DMS79 (cell line): ENCODE measurements at regions not wholly inside any gene's neighbourhood (a gene's known extent, or its start where the extent isn't known, plus 50 kb on each side); places are given as distances from the start of the nearest gene placed in this dataset.
"Not testable (repeated sequence)": the region's sequence is repeated elsewhere in the genome, so short reads cannot be mapped to it uniquely, and the experiment has no call there.

ENCODE experiments used
- DNase-seq: peaks from one replicate; lab custom pipeline; 2025; lab: John Stamatoyannopoulos, UW

GRCh38 chr2:60246583-60246982 lies 306.9 kb downstream of the BCL11A start:
- DNase-seq = no peak

- DNase-seq = no peak
These were observed 319.0 kb downstream of the BCL11A start for GRCh38 chr2:60234274-60234986.

GRCh38 chr2:60230596-60230995 lies 322.9 kb downstream of the BCL11A start:
- DNase-seq = no peak

- DNase-seq = no peak
These were observed 323.4 kb downstream of the BCL11A start for GRCh38 chr2:60230037-60230436.

- no peak for DNase-seq
These were observed 326.5 kb downstream of the BCL11A start for GRCh38 chr2:60226943-60227342.

GRCh38 chr2:60226191-60226590 lies 327.3 kb downstream of the BCL11A start:
- DNase-seq = no peak

GRCh38 chr2:60223859-60224258 lies 329.6 kb downstream of the BCL11A start:
- DNase-seq = no peak

GRCh38 chr2:60221098-60221497 lies 332.4 kb downstream of the BCL11A start:
- DNase-seq = no peak

- no peak for DNase-seq
These were observed 333.9 kb downstream of the BCL11A start for GRCh38 chr2:60219536-60219935.

- no peak for DNase-seq
These were observed 336.9 kb downstream of the BCL11A start for GRCh38 chr2:60216452-60216995.

- DNase-seq = no peak
These were observed 338.0 kb downstream of the BCL11A start for GRCh38 chr2:60215386-60215901.

GRCh38 chr2:60214626-60214875 lies 338.9 kb downstream of the BCL11A start:
- DNase-seq = no peak

- DNase-seq = no peak
These were observed 339.4 kb downstream of the BCL11A start for GRCh38 chr2:60213865-60214625.

GRCh38 chr2:60212181-60212945 lies 341.1 kb downstream of the BCL11A start:
- no peak for DNase-seq

- not testable (repeated sequence) for DNase-seq
These were observed 364.4 kb downstream of the BCL11A start for GRCh38 chr2:60189006-60189405.

GRCh38 chr2:60175290-60175689 lies 378.2 kb downstream of the BCL11A start:
- DNase-seq = no peak

GRCh38 chr2:60174146-60174545 lies 379.3 kb downstream of the BCL11A start:
- DNase-seq = no peak

- DNase-seq = no peak
These were observed 380.7 kb downstream of the BCL11A start for GRCh38 chr2:60172801-60173200.

- DNase-seq = no peak
These were observed 383.2 kb downstream of the BCL11A start for GRCh38 chr2:60170272-60170671.

GRCh38 chr2:60168247-60168646 lies 385.2 kb downstream of the BCL11A start:
- no peak for DNase-seq

GRCh38 chr2:60167089-60167488 lies 386.4 kb downstream of the BCL11A start:
- no peak for DNase-seq

- no peak for DNase-seq
These were observed 389.8 kb downstream of the BCL11A start for GRCh38 chr2:60163691-60164090.

GRCh38 chr2:60159519-60159918 lies 393.9 kb downstream of the BCL11A start:
- DNase-seq = no peak
